Colon (tissue), 2 donors: ENCODE measurements at regions not wholly inside any gene's neighbourhood (a gene's known extent, or its start where the extent isn't known, plus 50 kb on each side); places are given as distances from the start of the nearest gene placed in this dataset.
"Not testable (repeated sequence)": the region's sequence is repeated elsewhere in the genome, so short reads cannot be mapped to it uniquely, and the experiment has no call there.

Experiments
- FAIRE-seq: peaks from 2 replicates; lab custom pipeline; 2012; peaks lifted over from hg19 to GRCh38; lab: Jason Lieb, UNC
- donor health status: control.
- donor health status: control.

GRCh38 chr12:75759842-75760572, 248.6 kb upstream of the KRR1 start:
- FAIRE-seq = no peak

- no peak for FAIRE-seq
Observed at GRCh38 chr12:75759196-75759595, 247.8 kb upstream of the KRR1 start.

GRCh38 chr12:75756771-75757170, 245.4 kb upstream of the KRR1 start:
- FAIRE-seq = no peak

- no peak for FAIRE-seq
Observed at GRCh38 chr12:75756111-75756510, 244.7 kb upstream of the KRR1 start.

GRCh38 chr12:75754698-75755097, 243.3 kb upstream of the KRR1 start:
- no peak for FAIRE-seq

- no peak for FAIRE-seq
Observed at GRCh38 chr12:75754141-75754540, 242.7 kb upstream of the KRR1 start.

- FAIRE-seq = no peak
Observed at GRCh38 chr12:75751769-75752471, 240.5 kb upstream of the KRR1 start.

- no peak for FAIRE-seq
Observed at GRCh38 chr12:75750716-75751306, 239.4 kb upstream of the KRR1 start.

GRCh38 chr12:75748990-75749389, 237.6 kb upstream of the KRR1 start:
- FAIRE-seq = not testable (repeated sequence)

GRCh38 chr12:75748136-75748535, 236.7 kb upstream of the KRR1 start:
- FAIRE-seq = no peak

- no peak for FAIRE-seq
Observed at GRCh38 chr12:75747572-75748021, 236.2 kb upstream of the KRR1 start.

GRCh38 chr12:75746621-75747020, 235.2 kb upstream of the KRR1 start:
- FAIRE-seq = no peak

GRCh38 chr12:75744607-75745256, 233.3 kb upstream of the KRR1 start:
- FAIRE-seq = no peak

GRCh38 chr12:75742961-75743360, 231.6 kb upstream of the KRR1 start:
- FAIRE-seq = no peak

GRCh38 chr12:75742048-75742447, 230.6 kb upstream of the KRR1 start:
- no peak for FAIRE-seq

- FAIRE-seq = no peak
Observed at GRCh38 chr12:75739912-75740311, 228.5 kb upstream of the KRR1 start.

GRCh38 chr12:75739098-75739497, 227.7 kb upstream of the KRR1 start:
- not testable (repeated sequence) for FAIRE-seq

- FAIRE-seq = no peak
Observed at GRCh38 chr12:75738486-75738885, 227.1 kb upstream of the KRR1 start.

- FAIRE-seq = no peak
Observed at GRCh38 chr12:75735853-75736252, 224.4 kb upstream of the KRR1 start.

GRCh38 chr12:75728826-75729225, 217.4 kb upstream of the KRR1 start:
- FAIRE-seq = no peak

GRCh38 chr12:75727577-75727976, 216.2 kb upstream of the KRR1 start:
- no peak for FAIRE-seq

GRCh38 chr12:75725521-75726111, 214.2 kb upstream of the KRR1 start:
- FAIRE-seq = no peak
